ENCODE measurements at regions not wholly inside any gene's neighbourhood (a gene's known extent, or its start where the extent isn't known, plus 50 kb on each side); places are given as distances from the start of the nearest gene placed in this dataset.

- TF ChIP-seq CTCF (IDR thresholded peaks at IDR 0.05): no peak
- no peak for TF ChIP-seq POLR2AphosphoS5 (IDR thresholded peaks at IDR 0.05)
- TF ChIP-seq POLR2A (IDR thresholded peaks at IDR 0.05): no peak
These were observed 379.2 kb upstream of the CDH18 start for GRCh38 chr5:20367178-20367577.
